Common myeloid progenitor, CD34-positive (primary cell): ENCODE measurements at regions not wholly inside any gene's neighbourhood (a gene's known extent, or its start where the extent isn't known, plus 50 kb on each side); places are given as distances from the start of the nearest gene placed in this dataset.

Experiments
- CTCF ChIA-PET: fragments of 350-600 bp; sonication (Branson Sonifier 250); formaldehyde crosslinking; loops from one replicate; lab custom pipeline; 2021; ENCODE audit warnings: antibody characterized with exemption; lab: Charles Lee
- POLR2A ChIA-PET: fragments of 350-600 bp; sonication (Branson Sonifier 250); formaldehyde crosslinking; loops from one replicate; lab custom pipeline; 2021; ENCODE audit warnings: antibody characterized with exemption; lab: Charles Lee
- DNase-seq, 3 donors: peaks; one replicate each; pipeline versions ENCODE4 v3.0.0 to v3.0.0-alpha.2; 2013
- H3K27ac ChIP-seq, 2 experiments: 1 replicate in 1 of 2; 2 replicates in 1 of 2; pipeline ENCODE4 v1.7.0; 2013; ENCODE audit warnings: inconsistent platforms in 2 of 2, low read length in 2 of 2, mild to moderate bottlenecking in 2 of 2, low read depth in 1 of 2, moderate library complexity in 1 of 2; ENCODE audit not compliant: severe bottlenecking in 2 of 2, insufficient read depth in 1 of 2, poor library complexity in 1 of 2
- H3K27me3 ChIP-seq, 5 experiments: replicated peaks in 2 of 5; 1 replicate in 3 of 5; 2 replicates in 2 of 5; pipeline versions ENCODE4 v1.6.1 to v1.7.0; 2013; ENCODE audit warnings: low read length in 4 of 5, mild to moderate bottlenecking in 2 of 5, moderate library complexity in 2 of 5, inconsistent platforms in 1 of 5; ENCODE audit not compliant: insufficient read depth in 5 of 5, control insufficient read depth in 4 of 5
- H3K36me3 ChIP-seq, 4 experiments: 1 replicate in 2 of 4; 2 replicates in 2 of 4; pipeline versions ENCODE4 v1.6.1 to v1.7.0; 2013; ENCODE audit warnings: low read length in 3 of 4, control low read depth in 1 of 4, mild to moderate bottlenecking in 1 of 4; ENCODE audit not compliant: control insufficient read depth in 4 of 4, insufficient read depth in 4 of 4
- H3K4me1 ChIP-seq, 4 experiments: 1 replicate in 3 of 4; 2 replicates in 1 of 4; pipeline versions ENCODE4 v1.6.1 to v1.7.1; 2013; ENCODE audit warnings: low read length in 3 of 4, mild to moderate bottlenecking in 3 of 4, control low read depth in 1 of 4, inconsistent platforms in 1 of 4, moderate library complexity in 1 of 4; ENCODE audit not compliant: control insufficient read depth in 4 of 4, insufficient read depth in 4 of 4; ENCODE audit errors: control extremely low read depth in 1 of 4
- H3K4me3 ChIP-seq, 7 experiments: 1 replicate in 4 of 7; 2 replicates in 3 of 7; pipeline versions ENCODE4 v1.5.1 to v1.7.0; 2013; ENCODE audit warnings: mild to moderate bottlenecking in 7 of 7, low read length in 6 of 7, moderate library complexity in 6 of 7, inconsistent platforms in 2 of 7, low read depth in 2 of 7, control low read depth in 1 of 7; ENCODE audit not compliant: insufficient read depth in 4 of 7, control insufficient read depth in 1 of 7; ENCODE audit errors: extremely low read depth in 1 of 7
- H3K9me3 ChIP-seq, 5 experiments: 1 replicate in 4 of 5; 2 replicates in 1 of 5; pipeline versions ENCODE4 v1.6.1 to v1.7.1; 2013; ENCODE audit warnings: low read length in 4 of 5, mild to moderate bottlenecking in 2 of 5, inconsistent platforms in 1 of 5, low read depth in 1 of 5, moderate library complexity in 1 of 5; ENCODE audit not compliant: control insufficient read depth in 4 of 5, insufficient read depth in 2 of 5; ENCODE audit errors: control extremely low read depth in 1 of 5
- WGBS: methylation state at CpG from one replicate; pipeline ENCODE4 v1.1.5; 2013; ENCODE audit not compliant: insufficient coverage; 5-methylcytosine and 5-hydroxymethylcytosine counted together

- 94% methylated on average over 8 of the region's 9 CpGs for WGBS
- ChIA-PET POLR2A (no interaction called here), CTCF (interaction anchor here (1.4 to 16.7 kb wide), 2 partner anchors 110 to 147 kb away, joined by 3 to 406 read pairs; no protein-coding TSS in a partner anchor)
- H3K4me1 ChIP-seq, result peaks cover 0 to 16% (median 13%) of the 10 kb centered on the region in 4 experiments
- no peak for DNase-seq
- no peaks in the 10 kb centered on the region for H3K9me3 ChIP-seq
- no peaks in the 10 kb centered on the region for H3K36me3 ChIP-seq
- H3K4me3 ChIP-seq, result no peak overlapping the region
- H3K27ac ChIP-seq, result no peak overlapping the region
- peaks cover 0 to 3% (median 0%) of the 10 kb centered on the region in 5 experiments for H3K27me3 ChIP-seq
Observed at GRCh38 chr1:43066578-43066977, 105.5 kb downstream of the EBNA1BP2 start.

DNA sequence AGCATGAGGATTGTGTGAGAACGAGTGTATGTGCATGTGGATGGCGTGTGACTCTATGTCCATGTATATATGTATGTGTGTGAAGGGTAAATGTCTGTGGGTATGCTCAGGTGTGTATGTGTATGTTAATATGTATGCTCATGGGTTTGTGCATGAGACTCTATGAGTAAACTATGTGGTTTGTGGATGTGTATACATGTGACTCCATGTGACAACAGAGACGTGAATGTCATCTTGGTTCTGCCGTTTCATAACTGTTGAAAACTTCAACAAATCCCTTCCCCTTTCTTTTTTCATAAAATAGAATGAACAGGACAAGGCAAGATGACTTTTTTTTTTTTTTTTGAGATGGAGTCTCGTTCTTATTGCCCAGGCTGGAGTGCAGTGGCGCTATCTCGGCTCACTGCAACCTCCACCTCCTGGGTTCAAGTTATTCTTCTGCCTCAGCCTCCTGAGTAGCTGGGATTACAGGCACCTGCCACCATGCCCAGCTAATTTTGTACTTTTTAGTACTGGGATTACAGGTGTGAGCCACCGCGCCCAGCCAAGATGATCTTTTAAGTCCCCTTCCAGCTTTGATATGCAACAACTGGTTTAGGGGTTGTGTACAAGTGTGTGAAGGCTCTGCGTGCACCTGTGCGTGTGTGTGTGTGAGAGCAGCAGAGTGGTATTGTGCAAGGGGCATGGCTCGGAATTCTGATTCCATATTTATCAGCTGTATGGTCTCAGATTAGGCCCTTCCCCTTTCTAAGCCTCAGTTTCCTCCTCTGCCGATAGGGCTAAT lies 106.3 kb downstream of the EBNA1BP2 start:
- H3K27ac ChIP-seq, result no peak overlapping the region
- peaks cover 0 to 16% (median 11%) of the 10 kb centered on the region in 4 experiments for H3K4me1 ChIP-seq
- no peaks in the 10 kb centered on the region for H3K36me3 ChIP-seq
- peaks cover 0 to 3% (median 0%) of the 10 kb centered on the region in 5 experiments for H3K27me3 ChIP-seq
- H3K9me3 ChIP-seq, result no peaks in the 10 kb centered on the region
- WGBS, result 90% methylated on average over 9 of the region's 13 CpGs
- POLR2A ChIA-PET, result no interaction called here
- no peak overlapping the region for H3K4me3 ChIP-seq
- no peak for DNase-seq
- CTCF ChIA-PET, result interaction anchor here (16.7 kb wide), 1 partner anchor 146 kb away, joined by 406 read pairs; no protein-coding TSS in a partner anchor

- no peaks in the 10 kb centered on the region for H3K36me3 ChIP-seq
- 91% methylated on average over 5 of the region's 5 CpGs for WGBS
- POLR2A ChIA-PET, result no interaction called here
- DNase-seq, result no peak
- no peaks in the 10 kb centered on the region for H3K9me3 ChIP-seq
- peaks cover 0 to 16% (median 11%) of the 10 kb centered on the region in 4 experiments for H3K4me1 ChIP-seq
- H3K4me3 ChIP-seq, result no peak overlapping the region
- peaks cover 0 to 3% (median 0%) of the 10 kb centered on the region in 5 experiments for H3K27me3 ChIP-seq
- CTCF ChIA-PET, result interaction anchor here (2.0 to 16.7 kb wide), 2 partner anchors 8 to 146 kb away, joined by 12 to 406 read pairs; no protein-coding TSS in a partner anchor
- H3K27ac ChIP-seq, result no peak overlapping the region
Observed at GRCh38 chr1:43065191-43065590, 106.5 kb upstream of the SLC2A1 start.

- Histone ChIP-seq H3K4me3 (no peak overlapping the region), H3K27ac (no peak overlapping the region), H3K27me3 (peaks cover 0 to 3% (median 0%) of the 10 kb centered on the region in 5 experiments), H3K36me3 (no peaks in the 10 kb centered on the region), H3K9me3 (no peaks in the 10 kb centered on the region), H3K4me1 (peaks cover 5 to 16% (median 13%) of the 10 kb centered on the region in 4 experiments)
- ChIA-PET CTCF (interaction anchor here (0.7 to 16.7 kb wide), 3 partner anchors 10 to 150 kb away, joined by 3 to 406 read pairs (median 12); no protein-coding TSS in a partner anchor), POLR2A (no interaction called here)
- WGBS, result 98% methylated on average over 4 of the region's 10 CpGs
- DNase-seq, result no peak
Observed at GRCh38 chr1:43063394-43064219, 104.9 kb upstream of the SLC2A1 start.

DNA sequence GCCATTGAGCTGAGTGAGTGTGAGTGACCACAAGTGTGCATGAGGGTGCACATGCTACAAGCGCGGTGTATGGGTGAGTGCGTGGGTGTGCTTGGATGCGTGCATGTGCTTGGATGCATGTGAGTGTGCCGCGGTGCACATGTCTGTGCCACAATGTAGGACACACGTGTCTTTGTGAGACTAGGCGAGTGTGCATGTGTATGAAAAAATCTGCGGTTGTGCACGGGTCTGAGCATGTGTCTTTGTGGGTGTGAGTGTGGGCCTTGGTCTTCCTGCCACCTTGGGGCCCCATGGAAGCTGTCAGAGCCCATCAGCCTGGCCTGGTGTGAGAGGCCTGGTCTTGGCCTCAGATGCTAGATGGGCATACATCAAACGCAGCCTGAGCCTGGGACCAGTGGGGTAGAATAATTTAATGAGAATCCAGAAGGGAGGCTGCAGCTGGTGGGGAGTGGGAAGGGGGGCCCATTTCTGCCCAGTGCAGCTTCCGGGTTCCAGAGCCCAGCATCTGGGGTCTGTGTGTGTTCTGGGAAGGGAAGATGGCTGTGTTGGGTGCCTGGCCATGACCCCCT lies 103.9 kb upstream of the SLC2A1 start:
- ChIA-PET POLR2A (no interaction called here), CTCF (interaction anchor here (0.7 kb wide), 1 partner anchor 149 kb away, joined by 3 read pairs; no protein-coding TSS in a partner anchor)
- whole genome bisulfite sequencing, result 80% methylated on average over 10 of the region's 12 CpGs
- H3K27ac ChIP-seq, result no peak overlapping the region
- no peaks in the 10 kb centered on the region for H3K9me3 ChIP-seq
- H3K4me1 ChIP-seq, result peaks cover 5 to 13% (median 7%) of the 10 kb centered on the region in 4 experiments
- peaks cover 0 to 3% (median 0%) of the 10 kb centered on the region in 5 experiments for H3K27me3 ChIP-seq
- H3K36me3 ChIP-seq, result no peaks in the 10 kb centered on the region
- no peak for DNase-seq
- H3K4me3 ChIP-seq, result no peak overlapping the region

GRCh38 chr1:43061757-43062156 lies 103.1 kb upstream of the SLC2A1 start:
- Histone ChIP-seq H3K36me3 (no peaks in the 10 kb centered on the region), H3K27ac (no peak overlapping the region), H3K4me3 (no peak overlapping the region), H3K9me3 (no peaks in the 10 kb centered on the region), H3K4me1 (peaks cover 5 to 11% (median 6%) of the 10 kb centered on the region in 4 experiments), H3K27me3 (no peaks in the 10 kb centered on the region)
- CTCF ChIA-PET, result interaction anchor here (1.2 to 1.7 kb wide), 4 partner anchors 15 to 150 kb away, joined by 3 to 5 read pairs (median 4); no protein-coding TSS in a partner anchor
- POLR2A ChIA-PET, result interaction anchor here (0.6 kb wide), 1 partner anchor 511 kb away, joined by 4 read pairs; no protein-coding TSS in a partner anchor
- WGBS, result 71% methylated on average over 1 of the region's 3 CpGs
- no peak for DNase-seq
